ENCODE measurements at regions not wholly inside any gene's neighbourhood (a gene's known extent, or its start where the extent isn't known, plus 50 kb on each side); places are given as distances from the start of the nearest gene placed in this dataset.

- no peak for TF ChIP-seq CTCF (IDR thresholded peaks at IDR 0.05; ENCODE audit: borderline replicate concordance, extremely low read depth, insufficient read depth)
- no peak for FAIRE-seq
- no peak for DNase-seq
- Histone ChIP-seq H3K9ac (ENCODE audit: low read length in 3 of 3) (no peak overlapping the region), H3K4me1 (ENCODE audit: control insufficient read depth in 2 of 3, insufficient read depth in 2 of 3, low read depth in 1 of 3, low read length in 3 of 3) (no peaks in the 10 kb centered on the region), H3K9me3 (ENCODE audit: control insufficient read depth in 2 of 3, insufficient read depth in 1 of 3, low read length in 3 of 3) (no peaks in the 10 kb centered on the region), H3K4me3 (ENCODE audit: low read length in 3 of 3) (no peak overlapping the region), H3K27ac (ENCODE audit: low read depth in 2 of 2, low read length in 2 of 2) (no peak overlapping the region), H3K36me3 (ENCODE audit: control insufficient read depth in 2 of 3, insufficient read depth in 3 of 3, low read length in 3 of 3) (no peaks in the 10 kb centered on the region), H3K27me3 (ENCODE audit: control insufficient read depth, insufficient read depth, low read length) (no peaks in the 10 kb centered on the region)
- intact Hi-C loops (cut with DNase I): no loop called here
Measured at GRCh38 chr7:156389116-156389692, 251.4 kb upstream of the RNF32 start.

- Histone ChIP-seq H3K9me3 (ENCODE audit: control insufficient read depth in 2 of 3, insufficient read depth in 1 of 3, low read length in 3 of 3) (no peaks in the 10 kb centered on the region), H3K9ac (ENCODE audit: low read length in 3 of 3) (no peak overlapping the region), H3K27ac (ENCODE audit: low read depth in 2 of 2, low read length in 2 of 2) (no peak overlapping the region), H3K36me3 (ENCODE audit: control insufficient read depth in 2 of 3, insufficient read depth in 3 of 3, low read length in 3 of 3) (no peaks in the 10 kb centered on the region), H3K4me1 (ENCODE audit: control insufficient read depth in 2 of 3, insufficient read depth in 2 of 3, low read depth in 1 of 3, low read length in 3 of 3) (no peaks in the 10 kb centered on the region), H3K4me3 (ENCODE audit: low read length in 3 of 3) (no peak overlapping the region), H3K27me3 (ENCODE audit: control insufficient read depth, insufficient read depth, low read length) (no peaks in the 10 kb centered on the region)
- DNase-seq (peak in 4 of 5 donors; percentile 44 to 81 (median 74)), FAIRE-seq (no peak)
- intact Hi-C loops (cut with DNase I): no loop called here
- no peak for TF ChIP-seq CTCF (IDR thresholded peaks at IDR 0.05; ENCODE audit: borderline replicate concordance, extremely low read depth, insufficient read depth)
Measured at GRCh38 chr7:156386097-156386496, 254.5 kb upstream of the RNF32 start.

- Histone ChIP-seq H3K36me3 (ENCODE audit: control insufficient read depth in 2 of 3, insufficient read depth in 3 of 3, low read length in 3 of 3) (no peaks in the 10 kb centered on the region), H3K4me1 (ENCODE audit: control insufficient read depth in 2 of 3, insufficient read depth in 2 of 3, low read depth in 1 of 3, low read length in 3 of 3) (no peaks in the 10 kb centered on the region), H3K9ac (ENCODE audit: low read length in 3 of 3) (no peak overlapping the region), H3K4me3 (ENCODE audit: low read length in 3 of 3) (no peak overlapping the region), H3K27me3 (ENCODE audit: control insufficient read depth, insufficient read depth, low read length) (no peaks in the 10 kb centered on the region), H3K27ac (ENCODE audit: low read depth in 2 of 2, low read length in 2 of 2) (no peak overlapping the region), H3K9me3 (ENCODE audit: control insufficient read depth in 2 of 3, insufficient read depth in 1 of 3, low read length in 3 of 3) (no peaks in the 10 kb centered on the region)
- TF ChIP-seq CTCF (IDR thresholded peaks at IDR 0.05; ENCODE audit: borderline replicate concordance, extremely low read depth, insufficient read depth): no peak
- intact Hi-C loops (cut with DNase I): no loop called here
- FAIRE-seq: no peak
- no peak for DNase-seq
Measured at GRCh38 chr7:156384706-156385105, 255.9 kb upstream of the RNF32 start.

- Histone ChIP-seq H3K4me1 (ENCODE audit: control insufficient read depth in 2 of 3, insufficient read depth in 2 of 3, low read depth in 1 of 3, low read length in 3 of 3) (peaks cover 0 to 4% (median 0%) of the 10 kb centered on the region in 3 donors), H3K27ac (ENCODE audit: low read depth in 2 of 2, low read length in 2 of 2) (no peak overlapping the region), H3K27me3 (ENCODE audit: control insufficient read depth, insufficient read depth, low read length) (no peaks in the 10 kb centered on the region), H3K36me3 (ENCODE audit: control insufficient read depth in 2 of 3, insufficient read depth in 3 of 3, low read length in 3 of 3) (no peaks in the 10 kb centered on the region), H3K9me3 (ENCODE audit: control insufficient read depth in 2 of 3, insufficient read depth in 1 of 3, low read length in 3 of 3) (no peaks in the 10 kb centered on the region), H3K9ac (ENCODE audit: low read length in 3 of 3) (no peak overlapping the region), H3K4me3 (ENCODE audit: low read length in 3 of 3) (no peak overlapping the region)
- no peak for TF ChIP-seq CTCF (IDR thresholded peaks at IDR 0.05; ENCODE audit: borderline replicate concordance, extremely low read depth, insufficient read depth)
- no peak for FAIRE-seq
- intact Hi-C loops (cut with DNase I): no loop called here
- no peak for DNase-seq
Measured at GRCh38 chr7:156383526-156383925, 257.0 kb upstream of the RNF32 start.

Data from kidney (tissue), 13 donors.